GM12878 (cell line): ENCODE measurements at regions not wholly inside any gene's neighbourhood (a gene's known extent, or its start where the extent isn't known, plus 50 kb on each side); places are given as distances from the start of the nearest gene placed in this dataset.

Source experiments
- ATAC-seq: fragments of 200-7000 bp; cut with Tn5 transposase; 3 replicates; pipeline ENCODE4 v1.9.1; 2020; ENCODE audit warnings: mild to moderate bottlenecking, moderate library complexity
- BruUV-seq: library from RNA; stranded (reverse); fragments of 400-500 nt; replicated peaks from 2 replicates; lab custom pipeline; 2021; lab: Mats Ljungman, UMichigan
- CTCF ChIA-PET: fragments of 300-600 bp; sonication (Branson Sonifier 250); formaldehyde crosslinking; extraction: SDS; loops from one replicate; lab custom pipeline; 2021; ENCODE audit warnings: inconsistent platforms; lab: Yijun Ruan, JAX
- POLR2A ChIA-PET: fragments of 350-600 bp; formaldehyde crosslinking; extraction: SDS; loops from one replicate; lab custom pipeline; 2021; ENCODE audit warnings: inconsistent platforms; lab: Charles Lee
- RAD21 ChIA-PET: fragments of 300-600 bp; sonication (Branson Sonifier 250); formaldehyde crosslinking; loops from one replicate; lab custom pipeline; 2023; ENCODE audit warnings: antibody characterized with exemption; ENCODE audit not compliant: unreplicated experiment; lab: Charles Lee
- SMC1A ChIA-PET: fragments of 300-600 bp; sonication (Branson Sonifier 250); formaldehyde crosslinking; loops from one replicate; lab custom pipeline; 2023; ENCODE audit not compliant: unreplicated experiment, uncharacterized antibody; lab: Charles Lee
- DNase-seq: peaks from one replicate; pipeline ENCODE4 v3.0.0-alpha.2; 2011; ENCODE audit warnings: low read depth, low spot score
- FAIRE-seq: peaks from 3 replicates; lab custom pipeline; 2011; peaks lifted over from hg19 to GRCh38; lab: Jason Lieb, UNC
- H2AFZ ChIP-seq: 2 replicates; pipeline ENCODE4 v1.6.0; 2011; ENCODE audit warnings: low read depth, low read length, control low read depth; ENCODE audit not compliant: control insufficient read depth
- H3K27ac ChIP-seq: 2 replicates; pipeline ENCODE4 v1.5.1; 2011; ENCODE audit warnings: control low read depth; ENCODE audit not compliant: control insufficient read depth, insufficient read depth
- H3K27me3 ChIP-seq, 2 experiments: replicated peaks in 1 of 2; 2 replicates each; pipeline versions ENCODE4 v1.6.0 to v1.6.1; 2011; ENCODE audit warnings: low read length in 1 of 2; ENCODE audit not compliant: control insufficient read depth in 2 of 2, insufficient read depth in 2 of 2
- H3K36me3 ChIP-seq, 2 experiments: 2 replicates each; pipeline ENCODE4 v1.5.1; 2011; ENCODE audit warnings: low read length in 1 of 2; ENCODE audit not compliant: control insufficient read depth in 2 of 2, insufficient read depth in 2 of 2
- H3K4me1 ChIP-seq: 2 replicates; pipeline ENCODE4 v1.6.1; 2011; ENCODE audit warnings: mild to moderate bottlenecking, low read length, moderate library complexity, mixed read lengths; ENCODE audit not compliant: control insufficient read depth, insufficient read depth
- H3K4me2 ChIP-seq: 2 replicates; pipeline ENCODE4 v1.6.0; 2011; ENCODE audit warnings: control low read depth; ENCODE audit not compliant: control insufficient read depth, insufficient read depth
- H3K4me3 ChIP-seq: fragments of 200-600 bp; sonication (generic); 2 replicates; pipeline ENCODE4 v1.5.1; 2016
- H3K79me2 ChIP-seq: 2 replicates; pipeline ENCODE4 v1.6.0; 2011; ENCODE audit warnings: low read length; ENCODE audit not compliant: control insufficient read depth, insufficient read depth
- H3K9ac ChIP-seq: 2 replicates; pipeline ENCODE4 v1.8.0; 2011; ENCODE audit warnings: low read length, control low read depth, mixed read lengths; ENCODE audit not compliant: control insufficient read depth, insufficient read depth
- H3K9me3 ChIP-seq: replicated peaks from 3 replicates; pipeline ENCODE4 v1.5.1; 2011; ENCODE audit warnings: mild to moderate bottlenecking, low read length; ENCODE audit not compliant: control insufficient read depth, insufficient read depth
- H4K20me1 ChIP-seq: 2 replicates; pipeline ENCODE4 v1.6.0; 2011; ENCODE audit not compliant: control insufficient read depth, insufficient read depth
- ATF7 ChIP-seq: fragments of 450-650 bp; IDR thresholded peaks from 2 replicates; pipeline ENCODE4 v1.6.1; 2016; ENCODE audit warnings: low read depth, mild to moderate bottlenecking
- CHD2 ChIP-seq: IDR thresholded peaks from 2 replicates; pipeline ENCODE4 v1.6.1; 2011; ENCODE audit warnings: low read depth, low read length, improper control_type of control experiment, borderline replicate concordance
- CREM ChIP-seq: IDR thresholded peaks from 2 replicates; pipeline ENCODE4 v1.6.1; 2014; ENCODE audit warnings: antibody characterized with exemption, low read depth
- DPF2 ChIP-seq: fragments of 450-650 bp; IDR thresholded peaks from 2 replicates; pipeline ENCODE4 v1.6.1; 2017; ENCODE audit warnings: mild to moderate bottlenecking
- EZH2 ChIP-seq: IDR thresholded peaks from 2 replicates; pipeline ENCODE4 v1.6.1; 2012; ENCODE audit warnings: low read depth, mild to moderate bottlenecking, control low read depth, inconsistent platforms, low read length, borderline replicate concordance; ENCODE audit not compliant: control insufficient read depth
- LARP7 ChIP-seq: fragments of 450-650 bp; IDR thresholded peaks from 2 replicates; pipeline ENCODE4 v1.6.1; 2017; ENCODE audit warnings: mild to moderate bottlenecking
- MEF2B ChIP-seq: fragments of 450-650 bp; IDR thresholded peaks from 2 replicates; pipeline ENCODE4 v1.6.1; 2018; ENCODE audit warnings: mild to moderate bottlenecking, moderate library complexity; ENCODE audit not compliant: partially characterized antibody, poor library complexity, severe bottlenecking
- NR2C1 ChIP-seq: fragments of 450-650 bp; IDR thresholded peaks from 2 replicates; pipeline ENCODE4 v1.6.1; 2017; ENCODE audit warnings: antibody characterized with exemption, mild to moderate bottlenecking, moderate library complexity
- RUNX3 ChIP-seq: IDR thresholded peaks from 2 replicates; pipeline ENCODE4 v1.6.1; 2012; ENCODE audit warnings: low read length, inconsistent platforms
- SIN3A ChIP-seq: IDR thresholded peaks from 2 replicates; pipeline ENCODE4 v1.6.1; 2012; ENCODE audit warnings: low read depth, low read length, improper control_type of control experiment
- SMAD1 ChIP-seq: fragments of 450-650 bp; IDR thresholded peaks from 2 replicates; pipeline ENCODE4 v1.6.1; 2018; ENCODE audit warnings: mild to moderate bottlenecking, low read depth; ENCODE audit not compliant: partially characterized antibody
- SMAD5 ChIP-seq: IDR thresholded peaks from 2 replicates; pipeline ENCODE4 v1.6.1; 2016; ENCODE audit warnings: antibody characterized with exemption, low read depth
- SREBF2 ChIP-seq: IDR thresholded peaks from 2 replicates; pipeline ENCODE4 v1.6.1; 2012; ENCODE audit warnings: mild to moderate bottlenecking, low read length
- WRNIP1 ChIP-seq: IDR thresholded peaks from 2 replicates; pipeline ENCODE4 v1.6.1; 2011; ENCODE audit warnings: low read depth, low read length, improper control_type of control experiment, borderline replicate concordance
- ZBED1 ChIP-seq: IDR thresholded peaks from 2 replicates; pipeline ENCODE4 v1.6.1; 2016; ENCODE audit warnings: borderline replicate concordance
- ZNF24 ChIP-seq: fragments of 450-650 bp; IDR thresholded peaks from 2 replicates; pipeline ENCODE4 v1.6.1; 2017; ENCODE audit warnings: antibody characterized with exemption, mild to moderate bottlenecking
- ZNF592 ChIP-seq: fragments of 450-650 bp; IDR thresholded peaks from 2 replicates; pipeline ENCODE4 v1.6.1; 2017; ENCODE audit warnings: mild to moderate bottlenecking, moderate library complexity
- WGBS: methylation state at CpG from one replicate; pipeline ENCODE4 v1.1.6; 2016; ENCODE audit warnings: low lambda C conversion rate; ENCODE audit not compliant: insufficient replicate concordance, insufficient coverage; ENCODE audit errors: missing lambda C conversion rate; 5-methylcytosine and 5-hydroxymethylcytosine counted together
- in situ Hi-C: fragments of 300-500 bp; cut with MboI; formaldehyde crosslinking; loops from 9 replicates; pipeline ENCODE4 v1.14.3; 2018; ENCODE audit warnings: mixed read lengths
- intact Hi-C: fragments of 100-400 bp; cut with micrococcal nuclease; formaldehyde crosslinking; loops from one replicate; pipeline ENCODE4 v1.14.2; 2022; ENCODE audit not compliant: unreplicated experiment

DNA sequence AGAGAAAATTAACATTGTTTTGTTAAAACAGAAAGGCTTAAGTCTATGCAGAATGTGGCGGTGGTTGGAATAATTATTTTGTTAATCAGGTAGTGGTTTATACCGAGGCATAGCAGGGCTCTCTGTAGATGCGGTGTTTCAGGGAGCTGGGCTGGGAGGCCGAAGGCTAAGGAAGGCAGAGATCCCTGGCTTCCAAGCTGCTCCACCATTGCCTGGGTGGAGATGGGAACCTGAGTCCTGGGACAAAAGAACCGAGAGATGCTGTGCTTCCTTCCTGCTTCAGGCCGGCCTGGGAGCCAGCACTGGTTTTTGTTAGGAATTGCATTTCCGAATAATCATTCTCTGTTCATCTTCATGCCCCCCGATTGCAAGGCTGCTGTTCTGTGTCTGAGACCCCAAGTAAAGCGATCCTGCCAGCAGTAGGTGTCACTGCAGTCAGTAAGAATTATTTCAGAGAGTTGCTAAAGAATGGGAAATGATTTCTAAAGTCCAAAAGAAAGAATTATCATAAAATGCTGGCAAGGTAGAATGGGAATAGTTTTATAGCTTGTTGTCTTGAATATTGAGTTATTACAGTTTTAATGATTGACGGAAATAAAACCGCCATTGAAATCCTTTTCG, 824.9 kb downstream of the GALR1 start:
- H2AFZ ChIP-seq: no peak overlapping the region
- in situ Hi-C loops: no loop called here
- H3K36me3 ChIP-seq: no peaks in the 10 kb centered on the region
- TF ChIP-seq ATF7: no peak
- TF ChIP-seq LARP7: no peak
- TF ChIP-seq SMAD5: no peak
- no peak for TF ChIP-seq SIN3A
- no peak for TF ChIP-seq ZNF24
- TF ChIP-seq, all 136 proteins: peak for 0
- Histone ChIP-seq H3K79me2 (no peaks in the 10 kb centered on the region), H3K27me3 (no peaks in the 10 kb centered on the region), H3K9me3 (no peaks in the 10 kb centered on the region), H4K20me1 (no peaks in the 10 kb centered on the region), H3K27ac (no peak overlapping the region), H3K4me1 (no peaks in the 10 kb centered on the region), H3K9ac (no peak overlapping the region), H3K4me2 (no peak overlapping the region), H3K4me3 (no peak overlapping the region)
- no peak for ATAC-seq
- ChIA-PET SMC1A (no interaction called here), CTCF (no interaction called here), POLR2A (no interaction called here), RAD21 (no interaction called here)
- DNase-seq: no peak
- 27% methylated on average over 12 of the region's 12 CpGs for WGBS
- FAIRE-seq: no peak
- intact Hi-C loops: no loop called here
- BruUV-seq: no TSS peak

DNA sequence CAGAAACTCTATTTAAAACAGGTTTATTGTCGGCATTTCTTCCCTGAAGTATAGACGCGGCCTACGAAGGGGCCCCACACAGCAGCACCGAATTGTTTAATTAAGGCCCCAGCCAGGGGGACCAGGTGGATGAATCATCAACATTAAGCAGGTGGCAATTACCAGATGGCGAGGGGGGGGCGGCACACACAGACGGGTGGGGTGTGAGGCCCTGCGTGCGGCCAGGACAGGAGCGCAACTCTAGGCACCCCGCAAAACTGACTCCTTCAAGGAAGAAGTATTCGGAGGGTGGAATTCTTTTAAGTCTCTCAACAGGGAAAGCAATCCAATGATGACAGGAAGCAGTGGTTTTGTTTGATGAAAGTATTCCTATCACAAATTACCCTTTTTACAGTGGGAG, 830.4 kb downstream of the GALR1 start:
- Histone ChIP-seq H3K9ac (no peak overlapping the region), H3K79me2 (no peaks in the 10 kb centered on the region), H3K4me1 (no peaks in the 10 kb centered on the region), H3K27ac (no peak overlapping the region), H3K4me3 (no peak overlapping the region), H3K36me3 (no peaks in the 10 kb centered on the region), H3K27me3 (no peaks in the 10 kb centered on the region), H3K9me3 (no peaks in the 10 kb centered on the region), H3K4me2 (no peak overlapping the region), H2AFZ (no peak overlapping the region), H4K20me1 (no peaks in the 10 kb centered on the region)
- 78% methylated on average over 13 of the region's 13 CpGs for WGBS
- POLR2A ChIA-PET: no interaction called here
- in situ Hi-C loops (no loop called here), intact Hi-C loops (no loop called here)
- CTCF ChIA-PET: no interaction called here
- no peak for ATAC-seq
- SMC1A ChIA-PET: no interaction called here
- no peak for DNase-seq
- no peak for FAIRE-seq
- RAD21 ChIA-PET: no interaction called here
- no TSS peak for BruUV-seq
- no peak for TF ChIP-seq ZNF592
- TF ChIP-seq ZNF24: no peak
- TF ChIP-seq SMAD1: no peak
- TF ChIP-seq EZH2: no peak
- TF ChIP-seq RUNX3: no peak
- no peak for TF ChIP-seq MEF2B
- TF ChIP-seq CHD2: no peak
- TF ChIP-seq WRNIP1: no peak
- no peak for TF ChIP-seq DPF2
- TF ChIP-seq SREBF2: no peak
- no peak for TF ChIP-seq ZBED1
- TF ChIP-seq NR2C1: no peak
- no peak for TF ChIP-seq CREM
